Heart right ventricle (tissue), 16 donors: ENCODE measurements at regions not wholly inside any gene's neighbourhood (a gene's known extent, or its start where the extent isn't known, plus 50 kb on each side); places are given as distances from the start of the nearest gene placed in this dataset.

Experiments
- ATAC-seq, 8 donors: fragments of 200-7000 bp; cut with Tn5 transposase; one replicate each; pipeline ENCODE4 v1.9.1; 2020; ENCODE audit warnings: mild to moderate bottlenecking in 8 of 8, moderate library complexity in 8 of 8, moderate number of reproducible peaks in 1 of 8
- DNase-seq, 2 donors: peaks; one replicate each; pipeline ENCODE4 v3.0.0-alpha.2; 2020
- H3K27ac ChIP-seq, 10 donors: fragments of 200-600 bp; sonication (generic) in 2 of 10; one replicate each; pipeline versions ENCODE4 v1.5.0 to v1.8.0; 2020 to 2022; ENCODE audit warnings: mild to moderate bottlenecking in 3 of 10
- H3K27me3 ChIP-seq, 7 donors: fragments of 200-600 bp; one replicate each; pipeline ENCODE4 v1.8.0; 2021 to 2022; ENCODE audit warnings: mild to moderate bottlenecking in 2 of 7
- H3K36me3 ChIP-seq, 9 donors: fragments of 200-600 bp; sonication (generic) in 1 of 9; one replicate each; pipeline versions ENCODE4 v1.5.0 to v1.8.0; 2020 to 2022; ENCODE audit warnings: mild to moderate bottlenecking in 2 of 9
- H3K4me1 ChIP-seq, 9 donors: fragments of 200-600 bp; sonication (generic) in 1 of 9; one replicate each; pipeline versions ENCODE4 v1.5.0 to v1.8.0; 2020 to 2022; ENCODE audit warnings: mild to moderate bottlenecking in 4 of 9
- H3K4me3 ChIP-seq, 10 donors: fragments of 200-600 bp; sonication (generic) in 2 of 10; one replicate each; pipeline versions ENCODE4 v1.5.0 to v1.8.0; 2020 to 2022; ENCODE audit warnings: mild to moderate bottlenecking in 7 of 10, moderate library complexity in 2 of 10
- H3K9me3 ChIP-seq, 11 donors: fragments of 200-600 bp in 10 of 11; sonication (generic) in 2 of 11; one replicate each; pipeline versions ENCODE4 v1.5.0 to v1.8.0; 2013 to 2022; ENCODE audit warnings: mild to moderate bottlenecking in 2 of 11, control low read depth in 1 of 11, moderate library complexity in 1 of 11
- CTCF ChIP-seq, 9 donors: fragments of 200-600 bp; sonication (generic) in 2 of 9; IDR thresholded peaks; one replicate each; pipeline versions ENCODE4 v1.5.0 to v1.8.0; 2021 to 2022; ENCODE audit warnings: antibody characterized with exemption in 9 of 9, mild to moderate bottlenecking in 5 of 9, moderate library complexity in 1 of 9
- WGBS, 2 donors: extraction: QIAGEN DNeasy Blood & Tissue Kit; methylation state at CpG; one replicate each; pipeline ENCODE4 v1.1.7; 2013; ENCODE audit warnings: inconsistent platforms in 1 of 2; 5-methylcytosine and 5-hydroxymethylcytosine counted together
- intact Hi-C, 10 donors: fragments of 100-400 bp; cut with DNase I; formaldehyde crosslinking; loops; one replicate each; pipeline versions ENCODE4 v1.11.1 to v1.14.2; 2022
- donor health status: Arrhythmogenic right ventricular cardiomyopathy.
- donor health status: ischemic (EF 13 %, LVEDD 7.1; RV severe dilation, severe dysfunction).
- donor health status: healthy with polysubstance abuse.
- donor health status: DM: no; HTN: yes; CAD: no.
- donor health status: DM: no; HTN: no; CAD: no.
- donor health status: ischemic (EF 25% LVEDD 6.9; RV normal size, moderate dysfunction).
- donor health status: ischemic (EF 25% LVEDD 5.7; RV mildly dilated, moderate dysfunction).
- donor health status: healthy.
- donor health status: DM: yes; HTN: yes; CAD: no.
- donor health status: Ischemic cardiomyopathy.
- donor health status: ischemic (EF 35%, LVEDD 5.7; RV mildly dilated, moderate dysfunction).
- donor health status: nonischemic (EF 11% LVEDD 7.7; RV severe dilation, severe dysfunction).
- donor health status: DM: yes; HTN: yes; CAD: no.
- donor health status: PGD.
- donor health status: ischemic (EF 29% LVEDD 5.4; RV normal size, mild dysfunction).
- donor health status: nonischemic (EF 23%, LVEDD 6.1; RV moderate dilation, normal function).

- no peaks in the 10 kb centered on the region for H3K36me3 ChIP-seq
- DNase-seq (no peak), ATAC-seq (no peak)
- TF ChIP-seq CTCF (IDR thresholded peaks at IDR 0.05): no peak
- WGBS, 2 donors: 90 to 94% methylated on average over 7 of the region's 7 CpGs
- intact Hi-C loops: no loop called here
- H3K9me3 ChIP-seq: peaks cover 0 to 15% (median 8%) of the 10 kb centered on the region in 11 donors
- H3K27ac ChIP-seq: no peak overlapping the region
- no peak overlapping the region for H3K4me3 ChIP-seq
- H3K4me1 ChIP-seq: no peaks in the 10 kb centered on the region
- peaks cover 0 to 18% (median 4%) of the 10 kb centered on the region in 7 donors for H3K27me3 ChIP-seq
These were observed 594.6 kb downstream of the TBC1D22A start for GRCh38 chr22:47357086-47357485.

GRCh38 chr22:47356511-47357011, 594.1 kb downstream of the TBC1D22A start:
- DNase-seq: no peak
- Histone ChIP-seq H3K27me3 (peaks cover 0 to 24% (median 4%) of the 10 kb centered on the region in 7 donors), H3K9me3 (peaks cover 0 to 10% (median 3%) of the 10 kb centered on the region in 11 donors), H3K27ac (no peak overlapping the region), H3K4me3 (no peak overlapping the region), H3K4me1 (no peaks in the 10 kb centered on the region), H3K36me3 (no peaks in the 10 kb centered on the region)
- no peak for TF ChIP-seq CTCF (IDR thresholded peaks at IDR 0.05)
- WGBS, 2 donors: 63 to 76% methylated on average over 5 of the region's 5 CpGs
- no peak for ATAC-seq
- intact Hi-C loops: no loop called here

GRCh38 chr22:47355776-47356510, 593.5 kb downstream of the TBC1D22A start:
- intact Hi-C loops: no loop called here
- Histone ChIP-seq H3K4me1 (no peaks in the 10 kb centered on the region), H3K4me3 (no peak overlapping the region), H3K36me3 (no peaks in the 10 kb centered on the region), H3K9me3 (peaks cover 0 to 5% (median 0%) of the 10 kb centered on the region in 11 donors), H3K27ac (no peak overlapping the region), H3K27me3 (peaks cover 0 to 29% (median 4%) of the 10 kb centered on the region in 7 donors)
- DNase-seq (no peak), ATAC-seq (no peak)
- no peak for TF ChIP-seq CTCF (IDR thresholded peaks at IDR 0.05)
- 82 to 90% methylated on average over 13 of the region's 13 CpGs for WGBS, 2 donors

- no peak overlapping the region for H3K4me3 ChIP-seq
- no peak for DNase-seq
These were observed 592.9 kb downstream of the TBC1D22A start for GRCh38 chr22:47355388-47355725.

More at GRCh38 chr22:47355388-47355725, 592.9 kb downstream of the TBC1D22A start:
- Histone ChIP-seq H3K9me3 (peaks cover 0 to 4% (median 0%) of the 10 kb centered on the region in 11 donors), H3K36me3 (no peaks in the 10 kb centered on the region), H3K4me1 (no peaks in the 10 kb centered on the region), H3K27ac (no peak overlapping the region), H3K27me3 (peaks cover 0 to 29% (median 4%) of the 10 kb centered on the region in 7 donors)
- WGBS, 2 donors: 78 to 79% methylated on average over 4 of the region's 4 CpGs
- no peak for ATAC-seq
- TF ChIP-seq CTCF (IDR thresholded peaks at IDR 0.05): no peak
- intact Hi-C loops: no loop called here
